ENCODE measurements at regions not wholly inside any gene's neighbourhood (a gene's known extent, or its start where the extent isn't known, plus 50 kb on each side); places are given as distances from the start of the nearest gene placed in this dataset.

DNA sequence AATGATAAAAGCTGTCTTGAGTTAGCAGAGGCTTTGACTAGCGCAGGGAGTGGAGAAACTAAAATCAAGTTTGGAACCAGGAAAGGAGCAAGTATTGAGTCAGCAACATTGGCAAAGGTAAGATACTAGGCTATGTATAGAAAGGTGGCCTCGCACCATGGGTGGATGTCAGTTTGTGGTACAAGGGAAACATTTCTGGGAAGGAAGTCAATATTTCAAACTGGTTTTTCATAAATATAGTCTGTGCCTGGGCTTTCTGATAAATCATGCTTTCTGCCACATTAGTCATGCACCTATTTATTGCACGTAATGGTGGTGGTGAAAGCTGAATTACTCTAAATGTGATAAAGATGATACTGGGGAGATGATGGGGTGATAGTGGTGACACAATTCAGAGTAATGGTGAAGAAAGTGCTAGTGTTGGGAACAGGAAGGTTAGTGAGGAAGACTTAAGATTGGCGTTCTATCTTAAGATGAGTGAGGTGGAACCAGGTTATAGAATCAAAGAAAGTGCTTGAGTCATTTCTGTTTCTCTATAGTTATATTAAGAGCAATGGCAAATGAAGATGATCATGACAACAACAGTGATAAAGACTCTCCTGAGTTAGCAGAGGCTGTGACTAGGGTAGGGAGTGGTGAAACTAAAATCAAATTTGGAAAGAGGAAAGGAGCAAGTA lies 729.0 kb downstream of the FAM181B start:
- Histone ChIP-seq H3K9me2 (ENCODE audit: insufficient read depth, low read length) (no peaks in the 10 kb centered on the region), H3K9me3 (ENCODE audit: low read length) (no peaks in the 10 kb centered on the region), H3K4me1 (ENCODE audit: insufficient read depth, low read length, poor library complexity, severe bottlenecking) (no peaks in the 10 kb centered on the region), H4K20me1 (ENCODE audit: insufficient read depth, low read length) (no peaks in the 10 kb centered on the region), H3K4me2 (ENCODE audit: low read length) (no peak overlapping the region), H3K4me3 (ENCODE audit: low read depth, low read length, poor library complexity, severe bottlenecking) (no peak overlapping the region), H3K27ac (ENCODE audit: low read depth, low read length, poor library complexity, severe bottlenecking) (no peak overlapping the region), H2AFZ (ENCODE audit: low read length) (no peak overlapping the region), H3K36me3 (ENCODE audit: insufficient read depth, low read length) (no peaks in the 10 kb centered on the region), H3K79me2 (ENCODE audit: insufficient read depth, low read depth, low read length) (no peaks in the 10 kb centered on the region)
- POLR2A ChIA-PET = no interaction called here
- no peak for TF ChIP-seq EZH2phosphoT487 (IDR thresholded peaks at IDR 0.05; ENCODE audit: borderline replicate concordance, low read depth, low read length)
- TF ChIP-seq, protein P1, sequence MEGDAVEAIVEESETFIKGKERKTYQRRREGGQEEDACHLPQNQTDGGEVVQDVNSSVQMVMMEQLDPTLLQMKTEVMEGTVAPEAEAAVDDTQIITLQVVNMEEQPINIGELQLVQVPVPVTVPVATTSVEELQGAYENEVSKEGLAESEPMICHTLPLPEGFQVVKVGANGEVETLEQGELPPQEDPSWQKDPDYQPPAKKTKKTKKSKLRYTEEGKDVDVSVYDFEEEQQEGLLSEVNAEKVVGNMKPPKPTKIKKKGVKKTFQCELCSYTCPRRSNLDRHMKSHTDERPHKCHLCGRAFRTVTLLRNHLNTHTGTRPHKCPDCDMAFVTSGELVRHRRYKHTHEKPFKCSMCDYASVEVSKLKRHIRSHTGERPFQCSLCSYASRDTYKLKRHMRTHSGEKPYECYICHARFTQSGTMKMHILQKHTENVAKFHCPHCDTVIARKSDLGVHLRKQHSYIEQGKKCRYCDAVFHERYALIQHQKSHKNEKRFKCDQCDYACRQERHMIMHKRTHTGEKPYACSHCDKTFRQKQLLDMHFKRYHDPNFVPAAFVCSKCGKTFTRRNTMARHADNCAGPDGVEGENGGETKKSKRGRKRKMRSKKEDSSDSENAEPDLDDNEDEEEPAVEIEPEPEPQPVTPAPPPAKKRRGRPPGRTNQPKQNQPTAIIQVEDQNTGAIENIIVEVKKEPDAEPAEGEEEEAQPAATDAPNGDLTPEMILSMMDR (conservative IDR thresholded peaks at IDR 0.05; ENCODE audit: low read length) = no peak
- DNase-seq (ENCODE audit: low spot score) = no peak
- BruUV-seq (replicated peaks) = no TSS peak
- CTCF ChIA-PET (ENCODE audit: unreplicated experiment) = no interaction called here
- intact Hi-C loops (cut with micrococcal nuclease; ENCODE audit: unreplicated experiment) = no loop called here

- Histone ChIP-seq H3K9me3 (ENCODE audit: low read length) (no peaks in the 10 kb centered on the region), H3K27ac (ENCODE audit: low read depth, low read length, poor library complexity, severe bottlenecking) (no peak overlapping the region), H3K4me1 (ENCODE audit: insufficient read depth, low read length, poor library complexity, severe bottlenecking) (no peaks in the 10 kb centered on the region), H4K20me1 (ENCODE audit: insufficient read depth, low read length) (no peaks in the 10 kb centered on the region), H3K36me3 (ENCODE audit: insufficient read depth, low read length) (no peaks in the 10 kb centered on the region), H3K79me2 (ENCODE audit: insufficient read depth, low read depth, low read length) (no peaks in the 10 kb centered on the region), H3K4me2 (ENCODE audit: low read length) (no peak overlapping the region), H2AFZ (ENCODE audit: low read length) (no peak overlapping the region), H3K4me3 (ENCODE audit: low read depth, low read length, poor library complexity, severe bottlenecking) (no peak overlapping the region), H3K9me2 (ENCODE audit: insufficient read depth, low read length) (no peaks in the 10 kb centered on the region)
- ChIA-PET CTCF (ENCODE audit: unreplicated experiment) (no interaction called here), POLR2A (no interaction called here)
- intact Hi-C loops (cut with micrococcal nuclease; ENCODE audit: unreplicated experiment) = no loop called here
- DNase-seq (ENCODE audit: low spot score) = no peak
- BruUV-seq (replicated peaks) = no TSS peak
- TF ChIP-seq EZH2phosphoT487 (IDR thresholded peaks at IDR 0.05; ENCODE audit: borderline replicate concordance, low read depth, low read length) = no peak
- TF ChIP-seq, protein P1 (conservative IDR thresholded peaks at IDR 0.05; ENCODE audit: low read length) = no peak
Measured at GRCh38 chr11:82003671-82004515, 729.8 kb downstream of the FAM181B start.

DNA sequence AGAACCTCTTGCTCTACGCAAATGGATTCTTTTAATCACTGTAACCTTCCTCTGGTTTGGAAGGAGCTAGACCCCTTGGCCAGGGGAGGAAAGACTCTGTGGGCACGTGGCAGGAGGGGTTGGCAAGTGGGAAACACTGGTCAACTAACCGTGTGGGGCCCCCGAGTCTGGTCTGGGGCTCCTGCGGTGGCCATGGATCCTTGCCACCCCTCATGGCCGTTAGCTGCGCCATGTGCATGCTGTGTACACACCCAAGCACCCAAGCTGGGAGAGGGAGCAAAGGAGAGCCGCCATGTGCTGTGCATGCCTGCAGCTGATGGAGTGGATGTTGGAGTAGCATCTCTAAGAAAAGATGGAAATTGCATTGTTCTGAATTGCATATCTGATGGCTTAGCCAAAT lies 730.6 kb downstream of the FAM181B start:
- BruUV-seq (replicated peaks) = no TSS peak
- no peaks in the 10 kb centered on the region for H3K36me3 ChIP-seq (ENCODE audit: insufficient read depth, low read length)
- H4K20me1 ChIP-seq (ENCODE audit: insufficient read depth, low read length) = no peaks in the 10 kb centered on the region
- no peaks in the 10 kb centered on the region for H3K4me1 ChIP-seq (ENCODE audit: insufficient read depth, low read length, poor library complexity, severe bottlenecking)
- H3K4me3 ChIP-seq (ENCODE audit: low read depth, low read length, poor library complexity, severe bottlenecking) = no peak overlapping the region
- intact Hi-C loops (cut with micrococcal nuclease; ENCODE audit: unreplicated experiment) = no loop called here
- no peaks in the 10 kb centered on the region for H3K9me3 ChIP-seq (ENCODE audit: low read length)
- H3K9me2 ChIP-seq (ENCODE audit: insufficient read depth, low read length) = no peaks in the 10 kb centered on the region
- no peaks in the 10 kb centered on the region for H3K79me2 ChIP-seq (ENCODE audit: insufficient read depth, low read depth, low read length)
- TF ChIP-seq, protein P1 (conservative IDR thresholded peaks at IDR 0.05; ENCODE audit: low read length) = no peak
- TF ChIP-seq EZH2phosphoT487 (IDR thresholded peaks at IDR 0.05; ENCODE audit: borderline replicate concordance, low read depth, low read length) = no peak
- ChIA-PET POLR2A (no interaction called here), CTCF (ENCODE audit: unreplicated experiment) (no interaction called here)
- no peak for DNase-seq (ENCODE audit: low spot score)
- H3K4me2 ChIP-seq (ENCODE audit: low read length) = no peak overlapping the region
- H3K27ac ChIP-seq (ENCODE audit: low read depth, low read length, poor library complexity, severe bottlenecking) = no peak overlapping the region
- no peak overlapping the region for H2AFZ ChIP-seq (ENCODE audit: low read length)
